Suppressor macrophage treated with lipopolysaccharide for 4 hours (primary cell): ENCODE measurements at regions not wholly inside any gene's neighbourhood (a gene's known extent, or its start where the extent isn't known, plus 50 kb on each side); places are given as distances from the start of the nearest gene placed in this dataset.
A peak's percentile ranks its signal among the peaks of the same experiment; 100 is the strongest.

Source experiments
- DNase-seq: peaks from one replicate; pipeline ENCODE4 v3.0.0-alpha.2; 2020

DNA sequence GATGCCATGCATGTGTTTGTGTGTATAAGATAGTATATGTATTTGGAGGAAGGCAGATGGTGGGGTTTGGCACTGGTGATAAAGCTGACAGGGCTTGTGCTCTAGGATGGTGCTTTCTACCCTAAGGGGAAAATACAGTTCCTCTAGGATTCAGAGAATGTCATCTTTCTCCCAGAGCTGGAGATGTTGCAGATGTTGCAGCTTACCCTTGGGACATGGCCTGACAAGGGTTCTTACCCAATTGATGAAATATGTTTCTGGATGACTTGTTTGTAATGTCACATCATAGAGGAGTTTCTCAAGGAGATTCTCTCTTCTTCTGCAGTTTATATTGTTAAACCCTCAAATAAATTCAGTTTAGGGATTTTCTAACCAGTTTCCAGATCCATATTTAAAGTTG is 52.5 kb upstream of the PITX2 start:
- DNase-seq: no peak

DNA sequence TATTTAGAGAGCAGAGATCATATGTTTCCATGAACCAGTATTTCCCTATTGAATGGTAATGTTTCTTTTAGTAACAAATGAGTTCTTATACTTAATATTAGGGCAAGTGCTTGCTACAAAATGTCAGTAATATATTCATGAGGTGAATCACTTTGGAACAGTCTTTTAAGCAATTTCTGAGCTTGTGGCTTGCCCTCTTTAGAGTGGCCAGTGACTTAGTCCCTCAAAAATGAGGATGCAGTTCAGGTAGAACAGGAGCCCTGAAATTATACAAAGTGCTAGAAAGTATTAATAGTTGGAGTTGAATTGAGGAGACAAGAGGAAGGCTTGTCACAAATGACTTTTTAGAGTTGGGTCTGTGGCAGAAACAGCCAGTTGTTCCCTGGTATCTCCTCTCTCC is 53.4 kb upstream of the PITX2 start:
- no peak for DNase-seq

DNA sequence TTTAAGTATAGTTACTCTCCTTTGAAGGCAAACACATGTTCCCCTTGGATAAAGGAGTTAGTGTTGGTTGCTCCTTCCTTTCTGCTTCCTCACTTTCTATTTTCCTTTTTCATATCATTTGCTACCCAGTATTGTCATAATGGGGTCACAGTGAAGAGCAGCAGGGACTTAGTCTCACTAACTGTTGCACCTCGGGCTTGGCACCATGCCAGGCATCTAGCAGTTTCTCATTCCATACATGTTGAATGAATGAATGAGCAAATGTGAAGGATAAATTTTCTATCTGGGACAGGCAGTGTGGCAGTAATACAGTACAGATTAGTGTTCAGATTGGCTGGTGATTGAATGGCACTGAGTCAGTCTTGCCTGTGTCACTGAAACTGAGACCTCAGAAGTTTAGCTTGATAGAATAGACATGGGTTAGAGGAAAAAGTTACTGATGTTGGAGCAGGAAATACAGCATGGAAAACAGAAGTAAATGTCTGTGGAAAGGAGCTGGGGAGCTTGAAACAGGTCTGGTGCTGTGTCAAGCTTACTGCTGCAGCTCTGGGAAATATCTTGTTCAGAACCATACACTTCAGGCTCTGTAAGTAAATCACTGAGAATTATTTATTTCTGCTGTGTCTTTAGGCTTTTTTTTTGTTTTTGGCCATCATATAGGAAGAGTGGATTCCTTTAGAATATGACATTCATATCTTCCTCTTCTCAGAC is 55.8 kb upstream of the PITX2 start:
- DNase-seq: no peak

DNA sequence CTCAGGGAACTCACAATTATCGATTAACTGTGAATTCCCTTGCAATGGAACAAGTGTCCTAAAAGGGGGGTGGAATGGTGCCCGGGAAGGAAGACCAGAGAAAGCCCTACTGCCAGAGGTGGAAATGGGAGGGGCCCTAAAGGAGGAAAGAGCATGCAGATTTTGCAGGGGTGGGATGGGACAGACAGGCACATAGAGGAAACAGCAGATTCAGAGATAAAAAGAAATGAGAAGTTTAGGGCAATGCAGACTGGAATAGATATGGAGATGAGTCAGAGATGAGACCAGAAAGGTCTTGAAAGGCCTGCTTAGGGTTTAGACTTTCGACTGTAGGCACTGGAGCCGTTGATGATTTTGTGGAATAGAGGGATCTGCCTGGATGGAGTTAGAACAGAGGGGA is 57.4 kb upstream of the PITX2 start:
- no peak for DNase-seq

DNA sequence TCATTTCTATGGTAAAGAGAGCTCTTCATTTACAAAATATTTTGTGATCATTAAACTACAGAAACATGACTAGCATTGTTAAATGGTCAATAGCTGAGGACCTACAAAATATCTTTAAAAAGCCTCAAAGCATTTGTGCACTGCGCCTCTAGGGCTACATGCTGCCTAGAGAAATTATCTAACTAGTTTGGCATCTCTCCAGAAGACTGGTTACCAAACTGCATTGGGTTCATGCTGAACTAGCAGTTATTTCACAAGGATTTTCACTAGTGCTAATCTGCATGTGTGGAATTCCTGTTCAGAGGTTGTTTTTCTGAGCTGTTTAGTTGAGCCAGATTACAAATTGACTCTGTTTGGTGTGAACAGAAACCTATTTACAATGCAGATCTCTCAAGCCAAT is 58.5 kb upstream of the PITX2 start:
- no peak for DNase-seq

DNA sequence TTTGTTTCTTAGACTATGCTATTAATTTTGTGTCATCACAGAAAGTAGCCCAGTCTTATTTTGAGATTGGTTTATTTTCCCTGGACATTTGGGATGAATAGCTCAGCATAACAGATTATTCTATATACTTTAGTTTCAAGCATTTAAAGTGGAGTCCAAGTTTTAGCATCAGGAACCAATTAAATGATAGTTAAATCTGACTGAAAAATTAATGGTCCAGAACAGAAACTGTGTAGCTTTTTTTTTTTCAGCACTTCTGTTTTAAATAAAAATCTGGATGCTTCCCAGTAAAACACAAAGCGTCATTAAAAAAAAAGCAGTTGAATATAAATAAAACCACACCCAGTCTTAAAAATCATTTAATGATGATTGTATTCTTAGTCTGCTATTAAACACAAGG is 59.4 kb upstream of the PITX2 start:
- DNase-seq: no peak

DNA sequence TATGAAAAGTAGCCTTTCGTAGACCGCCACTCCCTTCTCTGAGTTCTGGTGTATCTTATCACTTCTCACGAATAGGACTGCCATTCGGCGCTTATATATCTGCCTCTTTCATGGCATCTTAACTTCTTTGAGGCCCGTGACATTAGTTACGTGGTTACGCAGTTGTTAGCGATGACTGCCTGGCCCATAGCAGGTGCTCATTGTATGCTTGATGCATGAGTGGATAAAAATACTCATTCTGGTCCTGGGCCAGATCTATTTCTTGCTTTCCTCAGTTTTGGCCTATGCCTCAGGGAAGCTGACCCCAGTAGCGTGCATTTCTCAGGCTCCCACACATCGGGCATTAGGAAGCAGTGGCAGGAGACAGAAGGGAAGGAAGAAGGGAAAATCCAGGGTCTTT is 60.7 kb upstream of the PITX2 start:
- no peak for DNase-seq

DNA sequence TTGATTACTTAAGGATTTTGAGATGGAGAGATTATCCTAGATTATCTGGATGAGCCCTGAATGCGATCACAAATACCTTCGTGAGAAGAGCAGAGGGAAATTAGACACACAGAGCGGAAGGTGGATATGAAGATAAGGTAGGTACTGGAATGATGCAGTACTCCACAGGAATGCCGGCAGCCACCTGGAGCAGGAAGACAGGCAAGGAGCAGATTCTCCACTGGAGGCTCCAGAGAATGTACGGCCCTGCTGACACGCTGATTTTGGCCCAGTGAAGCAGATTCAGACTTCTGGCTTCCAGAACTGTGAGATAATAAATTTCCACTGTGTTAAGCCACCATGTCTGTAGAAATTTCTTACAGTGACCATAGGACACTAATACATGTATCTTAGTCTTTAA is 79.4 kb upstream of the PITX2 start:
- no peak for DNase-seq

DNA sequence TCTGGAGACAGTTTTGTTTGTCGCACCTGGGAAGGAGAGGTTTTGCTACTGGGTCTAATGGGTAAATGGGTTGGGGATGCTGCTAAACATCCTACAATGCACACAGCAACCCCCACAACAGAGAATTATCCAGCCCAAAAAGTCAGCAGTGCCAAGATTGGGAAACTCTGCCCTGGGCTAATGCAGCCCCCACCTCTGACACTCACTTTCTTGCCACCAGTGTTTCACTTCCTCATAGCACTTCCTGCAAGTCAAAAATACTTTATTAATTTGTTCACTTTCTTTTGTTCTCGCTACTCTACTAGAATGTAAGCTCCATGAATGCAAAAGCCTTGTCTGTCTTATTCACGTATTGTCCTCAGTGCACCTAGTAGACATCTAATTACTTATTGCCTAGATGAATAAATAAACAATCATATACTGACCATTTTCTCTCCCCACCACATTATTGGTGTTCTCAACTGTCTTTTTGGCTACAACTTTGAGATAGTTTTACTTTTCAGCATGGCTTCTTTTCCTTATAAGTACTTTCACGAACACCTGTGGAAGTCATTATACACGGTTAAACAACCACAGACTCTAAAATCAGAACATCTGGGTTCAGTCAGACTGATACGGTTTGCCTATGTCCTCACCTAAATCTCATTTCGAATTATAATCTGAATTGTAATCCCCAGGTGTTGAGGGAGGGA is 82.0 kb upstream of the PITX2 start:
- peak; percentile 22 for DNase-seq

DNA sequence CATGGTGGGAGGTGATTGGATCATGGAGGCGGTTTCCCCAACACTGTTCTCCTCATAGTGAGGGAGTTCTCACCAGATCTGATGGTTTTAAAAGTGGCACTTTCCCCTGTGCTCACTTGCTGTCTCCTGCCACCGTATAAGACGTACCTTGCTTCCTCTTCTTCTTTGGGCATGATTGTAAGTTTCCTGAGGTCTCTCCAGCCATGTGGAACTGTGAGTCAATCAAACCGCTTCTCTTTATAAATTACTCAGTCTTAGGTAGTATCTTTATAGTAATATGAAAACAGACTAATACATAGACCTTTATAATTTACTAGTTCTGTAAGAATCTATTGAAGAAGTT is 82.5 kb upstream of the PITX2 start:
- DNase-seq: no peak

DNA sequence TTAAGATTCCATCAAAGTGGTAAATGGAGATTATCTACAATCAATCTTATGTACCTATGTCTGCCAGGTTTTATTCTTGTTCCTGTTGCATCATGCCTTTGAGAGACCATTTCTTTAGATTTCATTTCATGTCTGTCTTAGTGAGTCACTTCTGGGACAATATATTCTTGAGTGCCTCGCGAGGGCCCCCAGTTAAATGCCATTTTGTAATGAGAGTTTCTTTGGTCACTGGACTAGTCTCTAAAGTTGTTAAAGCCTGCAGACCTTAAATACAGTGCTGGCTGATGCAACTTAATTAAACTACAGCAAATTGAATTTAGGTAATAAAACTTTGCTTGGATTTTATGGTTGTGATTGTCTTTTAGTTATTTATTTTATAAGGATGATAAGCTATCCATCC is 87.2 kb upstream of the PITX2 start:
- DNase-seq: no peak

DNA sequence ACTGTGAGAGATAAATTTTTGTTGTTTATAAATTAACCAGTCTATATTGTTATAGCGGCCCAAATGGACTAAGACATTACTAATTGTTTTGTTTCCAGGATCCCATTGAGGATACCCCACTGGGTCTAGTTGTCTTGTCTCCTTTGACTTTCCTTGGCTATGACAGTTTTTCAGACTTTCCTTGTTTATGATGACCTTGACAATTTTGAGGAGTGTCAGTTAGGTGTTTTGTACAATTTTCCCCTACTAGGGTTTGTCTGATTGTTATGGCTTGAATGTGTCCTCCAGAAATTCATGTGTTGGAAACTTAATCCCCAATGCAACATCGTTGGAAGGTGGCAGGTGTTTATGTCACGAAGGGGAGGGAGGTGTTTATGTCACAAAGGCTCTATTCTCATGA is 89.6 kb upstream of the PITX2 start:
- no peak for DNase-seq

DNA sequence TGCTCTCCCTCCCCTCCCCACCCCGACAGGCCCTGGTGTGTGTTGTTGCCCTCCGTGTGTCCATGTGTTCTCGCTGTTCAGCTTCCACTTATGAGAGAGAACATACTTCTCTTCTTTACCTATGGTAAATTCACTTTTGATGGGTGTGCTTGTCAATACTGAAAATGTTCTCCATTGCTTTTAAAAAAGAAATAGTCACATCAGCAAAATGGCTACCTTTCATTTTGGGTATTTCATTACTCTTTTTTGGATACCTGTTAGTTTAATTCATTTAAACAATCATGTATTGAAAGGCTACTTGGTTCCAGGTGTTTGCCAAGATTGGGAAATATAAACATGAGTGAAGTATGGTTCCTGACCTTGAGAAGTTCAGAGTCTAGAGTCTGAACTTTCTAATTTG is 107.4 kb upstream of the PITX2 start:
- no peak for DNase-seq

DNA sequence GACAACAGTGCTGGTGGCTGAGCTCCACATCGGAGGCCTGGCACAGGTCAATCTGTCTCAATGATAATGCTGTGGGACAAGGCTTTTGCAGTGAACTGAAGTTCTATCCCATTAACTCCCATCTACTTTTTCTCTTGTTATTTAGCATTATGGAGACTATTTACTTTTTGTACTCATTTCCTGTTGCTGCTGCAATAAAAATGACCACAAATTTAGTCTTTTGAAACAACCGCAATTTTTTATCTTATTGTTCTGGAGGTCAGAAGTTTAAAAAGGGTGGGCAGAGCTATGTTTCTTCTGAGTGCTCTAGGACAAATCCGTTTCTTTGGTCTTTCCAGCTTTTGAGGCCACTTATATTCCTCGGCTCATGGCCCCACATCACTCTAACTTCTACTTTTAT is 111.0 kb upstream of the PITX2 start:
- DNase-seq: no peak

DNA sequence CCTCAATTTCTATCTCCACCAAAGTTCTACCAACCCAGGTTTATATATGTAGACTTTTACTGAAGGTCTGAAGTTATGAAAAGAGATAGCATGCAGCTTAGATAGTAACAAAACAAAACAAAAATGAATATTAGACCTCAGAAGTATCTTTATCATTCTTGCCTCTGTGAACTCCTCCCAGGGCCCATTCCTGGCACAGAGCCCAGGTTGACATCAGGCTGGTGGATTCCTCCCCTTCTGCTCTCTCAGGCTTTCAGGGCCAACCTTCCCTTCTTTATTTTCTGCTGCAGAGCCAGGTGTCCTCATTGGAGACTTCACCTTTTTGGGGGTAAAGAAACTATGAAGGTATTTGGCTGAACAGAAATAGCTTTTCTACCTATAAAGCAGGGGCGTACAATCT is 112.8 kb upstream of the PITX2 start:
- DNase-seq: no peak

DNA sequence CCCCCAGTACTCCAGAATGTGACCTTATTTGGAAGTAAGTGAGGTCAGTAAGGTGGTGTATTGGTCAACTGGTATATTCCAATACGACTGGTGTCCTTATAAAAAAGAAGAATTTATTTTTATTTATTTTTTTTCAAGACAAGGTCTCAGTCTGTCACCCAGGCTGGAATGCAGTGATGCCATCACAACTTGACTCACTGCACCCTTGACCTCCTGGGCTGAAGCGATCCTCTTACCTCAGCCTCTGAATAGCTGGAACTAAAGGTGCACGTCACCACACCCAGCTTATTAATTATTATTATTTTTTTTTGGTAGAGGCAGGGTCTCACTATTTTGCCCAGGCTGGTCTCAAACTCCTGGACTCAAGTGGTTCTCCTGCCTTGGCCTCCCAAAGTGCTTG is 115.1 kb upstream of the PITX2 start:
- no peak for DNase-seq

DNA sequence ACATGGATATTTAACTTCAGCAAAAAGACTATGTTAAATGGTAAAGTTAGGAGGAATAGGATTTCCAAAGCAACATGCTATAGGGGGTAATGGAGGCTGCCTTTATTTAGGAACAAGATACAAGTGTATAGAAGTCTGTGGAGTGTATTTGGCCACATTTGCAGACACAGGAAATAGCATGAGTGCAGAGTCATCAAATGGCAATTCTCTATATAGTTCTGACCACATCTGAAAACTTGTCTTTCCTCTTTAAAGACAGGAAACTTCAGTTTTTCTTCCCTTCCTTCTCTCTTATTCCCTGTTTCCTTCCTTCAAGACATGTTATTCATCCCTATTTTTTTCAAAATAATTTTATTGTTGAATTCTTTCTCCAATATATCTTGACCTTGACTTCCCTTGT is 119.3 kb upstream of the PITX2 start:
- no peak for DNase-seq

DNA sequence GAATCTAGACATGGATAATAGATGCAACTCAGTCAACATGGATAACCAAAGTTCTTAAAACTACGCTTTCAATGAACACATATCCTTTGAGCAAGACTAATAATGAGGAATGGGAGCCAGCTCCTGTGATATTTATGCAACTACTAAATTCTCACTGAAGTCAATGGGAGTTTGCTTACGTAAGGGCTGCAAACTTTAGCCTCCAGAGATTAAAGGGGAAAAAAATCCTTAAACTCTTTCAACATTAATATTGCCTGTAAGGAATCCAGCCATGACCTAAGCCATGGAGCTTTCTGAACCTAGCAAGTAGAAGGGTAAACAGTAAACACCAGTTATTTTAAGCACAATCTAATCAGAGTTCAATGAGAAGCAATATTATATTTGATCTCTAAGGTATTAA is 125.2 kb upstream of the PITX2 start:
- DNase-seq: no peak

DNA sequence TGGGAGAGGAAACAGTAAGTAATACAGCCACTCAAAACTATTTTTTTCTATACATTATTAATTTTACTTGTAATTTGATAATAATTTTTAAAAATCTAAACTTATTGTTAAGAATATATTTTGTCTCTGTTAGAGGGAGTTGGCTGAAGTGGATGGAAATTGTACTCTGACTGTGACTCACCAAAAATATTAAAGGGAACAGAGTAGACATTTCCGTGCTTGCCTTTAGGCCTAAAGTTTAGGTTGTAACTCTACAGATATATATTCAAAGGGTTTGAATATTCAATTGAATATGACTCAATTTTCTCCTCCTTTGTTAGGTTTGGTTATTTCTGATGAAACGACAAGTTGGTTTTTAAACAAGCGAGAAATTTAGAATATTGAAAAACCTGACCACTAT is 128.3 kb upstream of the PITX2 start:
- no peak for DNase-seq

DNA sequence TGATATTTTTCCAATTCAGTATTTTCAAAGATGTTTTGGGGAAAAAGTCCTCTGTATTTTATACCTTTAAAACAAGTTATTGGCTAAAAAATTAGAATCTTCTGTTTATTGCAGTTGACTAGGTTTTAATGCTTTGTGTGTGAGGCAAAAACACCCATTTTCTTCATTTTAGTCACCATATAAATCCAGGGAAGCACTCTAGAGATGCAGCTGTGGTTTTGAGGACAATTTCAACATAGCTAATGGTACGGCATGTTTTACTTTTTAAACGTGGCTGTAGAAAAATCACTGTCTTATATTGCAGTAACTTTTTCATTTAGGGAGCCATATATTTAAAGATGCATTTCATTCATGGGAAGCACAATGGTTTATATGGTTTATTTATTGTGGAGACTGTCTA is 129.1 kb upstream of the PITX2 start:
- no peak for DNase-seq

DNA sequence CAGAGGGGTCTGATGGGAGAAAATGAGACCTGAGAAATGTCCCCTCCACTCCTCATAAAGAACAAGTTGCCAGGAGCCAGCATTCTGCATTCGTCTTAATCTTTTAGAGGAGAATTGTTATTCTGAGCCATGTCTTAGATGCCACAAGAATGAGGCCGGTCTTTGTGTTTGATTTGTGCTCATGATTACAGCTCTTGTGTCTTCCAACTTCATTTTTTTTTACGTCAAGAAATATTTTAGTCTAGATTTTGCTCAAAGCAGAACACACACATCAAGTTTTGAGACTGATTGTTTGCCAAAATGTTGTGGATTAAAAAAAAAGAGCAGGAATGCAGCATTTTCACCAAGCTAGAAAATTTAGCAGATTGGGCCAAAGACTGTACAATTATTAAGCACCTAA is 130.6 kb upstream of the PITX2 start:
- DNase-seq: no peak

DNA sequence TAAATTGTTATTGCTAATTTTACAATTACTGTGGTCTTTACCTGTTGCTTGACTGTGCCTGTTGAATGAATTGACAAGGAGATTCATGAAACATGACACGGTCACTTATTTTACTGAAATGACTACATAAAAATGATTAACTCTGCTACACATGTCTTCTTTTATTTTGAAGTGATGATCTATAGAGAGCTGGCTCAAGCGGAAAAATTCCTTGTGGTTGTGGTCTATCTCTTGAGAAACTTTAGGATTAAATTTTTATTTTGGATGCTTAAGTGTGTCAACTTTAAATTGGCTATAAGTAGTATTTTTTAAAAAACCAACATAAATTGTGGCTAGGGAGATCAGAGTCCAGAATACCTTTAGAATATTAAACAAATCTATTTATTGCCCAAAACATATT is 131.8 kb upstream of the PITX2 start:
- no peak for DNase-seq

DNA sequence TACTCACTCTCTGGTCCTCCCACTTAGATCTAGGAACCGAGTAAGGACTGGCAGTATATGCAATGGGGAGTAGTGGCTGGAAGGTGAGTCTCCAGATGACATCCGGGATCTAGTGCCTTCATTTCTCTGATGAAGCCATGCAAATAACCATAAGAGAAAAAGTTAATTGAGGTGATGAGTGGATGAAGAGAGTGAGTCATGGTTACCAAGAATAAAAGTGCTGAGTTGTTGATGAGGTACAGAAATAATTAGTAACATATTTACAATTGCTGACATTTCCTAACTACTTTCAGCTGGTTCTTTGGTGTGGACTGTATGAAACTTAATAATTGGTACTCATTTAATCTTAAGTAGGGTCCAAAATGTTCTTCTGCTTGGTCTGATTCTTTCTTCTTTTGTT is 146.7 kb upstream of the PITX2 start:
- no peak for DNase-seq

DNA sequence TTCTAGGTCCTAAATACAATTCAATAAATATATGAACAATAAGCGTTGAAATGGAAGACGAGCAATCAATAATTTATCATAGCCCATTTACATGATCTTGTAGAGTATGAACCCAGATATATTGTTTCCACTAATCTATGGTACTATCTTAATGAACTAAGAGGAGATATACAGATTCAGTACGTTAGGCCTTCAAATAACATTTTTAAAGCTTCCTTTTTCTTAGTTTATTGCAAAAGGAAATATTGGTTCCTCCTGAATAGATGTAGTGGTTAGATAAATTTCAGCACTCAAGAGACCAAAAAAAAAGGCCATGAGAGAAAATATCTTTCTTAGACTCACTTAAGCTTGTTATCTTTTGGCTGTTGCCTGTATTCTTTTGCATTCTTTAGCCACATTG is 147.5 kb upstream of the PITX2 start:
- DNase-seq: no peak

DNA sequence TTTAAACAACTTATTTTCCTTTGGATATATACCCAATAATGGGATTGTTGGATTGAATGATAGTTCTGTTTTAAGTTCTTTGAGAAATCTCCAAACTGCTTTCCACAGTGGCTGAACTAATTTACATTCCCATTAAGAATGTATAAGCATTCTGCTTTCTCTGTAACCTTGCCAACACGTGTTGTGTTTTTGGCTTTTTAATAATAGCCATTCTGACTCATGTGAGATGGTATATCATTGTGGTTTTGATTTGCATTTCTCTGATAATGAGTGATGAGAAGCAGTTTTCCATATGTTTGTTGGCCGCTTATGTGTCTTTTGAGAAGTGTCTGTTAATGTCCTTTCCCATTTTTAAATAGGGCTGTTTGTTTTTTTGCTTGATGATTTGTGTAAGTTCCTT is 155.6 kb upstream of the PITX2 start:
- no peak for DNase-seq
